Gastrocnemius medialis (tissue), 4 donors: ENCODE measurements at regions not wholly inside any gene's neighbourhood (a gene's known extent, or its start where the extent isn't known, plus 50 kb on each side); places are given as distances from the start of the nearest gene placed in this dataset.
A peak's percentile ranks its signal among the peaks of the same experiment; 100 is the strongest.

Source experiments
- ATAC-seq, 2 donors: fragments of 150-250 bp; one replicate each; pipeline ENCODE4 v1.9.1; 2016
- DNase-seq, 2 donors: peaks; one replicate each; pipeline ENCODE4 v3.0.0-alpha.2; 2019
- H3K27ac ChIP-seq, 4 donors: fragments of 200-600 bp; sonication (generic); 1 replicate in 1 of 4; 2 replicates in 3 of 4; pipeline ENCODE4 v1.5.1; 2016 to 2018; ENCODE audit warnings: mild to moderate bottlenecking in 2 of 4, moderate library complexity in 1 of 4
- H3K27me3 ChIP-seq, 3 donors: fragments of 200-600 bp; sonication (generic) in 2 of 3; 1 replicate in 1 of 3; 2 replicates in 2 of 3; pipeline versions ENCODE4 v1.5.1 to v1.6.0; 2016 to 2019; ENCODE audit warnings: mild to moderate bottlenecking in 1 of 3, moderate library complexity in 1 of 3
- H3K36me3 ChIP-seq, 2 donors: fragments of 200-600 bp; sonication (generic) in 1 of 2; one replicate each; pipeline ENCODE4 v1.5.1; 2017 to 2018
- H3K4me1 ChIP-seq, 2 donors: fragments of 200-600 bp; sonication (generic) in 1 of 2; one replicate each; pipeline ENCODE4 v1.5.1; 2016 to 2017; ENCODE audit warnings: mild to moderate bottlenecking in 2 of 2
- H3K4me3 ChIP-seq, 4 donors: fragments of 200-600 bp; sonication (generic) in 3 of 4; 1 replicate in 1 of 4; 2 replicates in 3 of 4; pipeline ENCODE4 v1.5.1; 2016 to 2019; ENCODE audit warnings: mild to moderate bottlenecking in 2 of 4
- H3K9me3 ChIP-seq, 3 donors: fragments of 200-600 bp; sonication (generic) in 2 of 3; 1 replicate in 1 of 3; 2 replicates in 2 of 3; pipeline ENCODE4 v1.5.1; 2016 to 2019
- POLR2A ChIP-seq, 2 donors: fragments of 450-650 bp; IDR thresholded peaks; one replicate each; pipeline ENCODE4 v1.6.1; 2017; ENCODE audit warnings: antibody characterized with exemption in 2 of 2, mild to moderate bottlenecking in 2 of 2, moderate library complexity in 2 of 2
- in situ Hi-C, 4 donors: fragments of 200-750 bp; cut with MboI; loops; one replicate each; pipeline versions ENCODE4 v1.15.0 to v1.8.0; 2017; ENCODE audit warnings: low sequenced_read_pairs in 4 of 4
- intact Hi-C: fragments of 100-400 bp; cut with DNase I; formaldehyde crosslinking; loops from one replicate; pipeline ENCODE4 v1.15.1; 2023; ENCODE audit warnings: low total_unique reads
- TF ChIP-seq, protein P1 (sequence below), 5 experiments: fragments of 450-650 bp in 3 of 5; fragments of 200-600 bp in 2 of 5; sonication (generic) in 2 of 5; IDR thresholded peaks in 4 of 5; conservative IDR thresholded peaks in 1 of 5; 1 replicate in 4 of 5; 2 replicates in 1 of 5; pipeline ENCODE4 v1.5.1; 2016 to 2019; ENCODE audit warnings: antibody characterized with exemption in 5 of 5, mild to moderate bottlenecking in 3 of 5, moderate library complexity in 3 of 5

DNA sequence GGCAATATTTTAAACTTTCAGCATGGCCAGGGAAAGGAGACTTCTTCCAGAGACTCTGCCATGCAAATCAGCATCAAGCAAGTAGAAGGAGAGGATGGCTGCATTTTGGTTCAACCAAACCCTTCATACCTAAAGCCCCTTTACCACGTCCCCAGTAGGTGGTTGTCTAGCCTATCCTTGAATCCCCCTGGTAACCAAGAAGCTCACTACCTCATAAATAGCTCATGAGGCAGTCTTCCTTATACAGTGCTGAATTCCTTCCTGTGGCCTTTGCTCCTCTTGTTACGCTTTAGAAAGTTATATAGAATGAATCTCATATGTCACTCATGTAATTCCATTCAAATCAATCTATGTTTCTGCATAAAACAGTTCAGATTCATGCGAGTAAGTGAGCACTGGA lies 289.5 kb upstream of the SLC30A5 start:
- Histone ChIP-seq H3K27me3 (no peaks in the 10 kb centered on the region), H3K36me3 (no peaks in the 10 kb centered on the region), H3K9me3 (no peaks in the 10 kb centered on the region), H3K4me1 (peaks cover 33 to 35% of the 10 kb centered on the region in 2 donors), H3K27ac (peak overlapping the region; percentile 67 to 83 (median 74)), H3K4me3 (no peak overlapping the region)
- DNase-seq, result no peak
- intact Hi-C loops, result loop anchor here (5.0 kb wide), 1 partner anchor 517 kb away; no protein-coding TSS in a partner anchor
- peak; percentile 3 to 29 for ATAC-seq
- TF ChIP-seq, protein P1, sequence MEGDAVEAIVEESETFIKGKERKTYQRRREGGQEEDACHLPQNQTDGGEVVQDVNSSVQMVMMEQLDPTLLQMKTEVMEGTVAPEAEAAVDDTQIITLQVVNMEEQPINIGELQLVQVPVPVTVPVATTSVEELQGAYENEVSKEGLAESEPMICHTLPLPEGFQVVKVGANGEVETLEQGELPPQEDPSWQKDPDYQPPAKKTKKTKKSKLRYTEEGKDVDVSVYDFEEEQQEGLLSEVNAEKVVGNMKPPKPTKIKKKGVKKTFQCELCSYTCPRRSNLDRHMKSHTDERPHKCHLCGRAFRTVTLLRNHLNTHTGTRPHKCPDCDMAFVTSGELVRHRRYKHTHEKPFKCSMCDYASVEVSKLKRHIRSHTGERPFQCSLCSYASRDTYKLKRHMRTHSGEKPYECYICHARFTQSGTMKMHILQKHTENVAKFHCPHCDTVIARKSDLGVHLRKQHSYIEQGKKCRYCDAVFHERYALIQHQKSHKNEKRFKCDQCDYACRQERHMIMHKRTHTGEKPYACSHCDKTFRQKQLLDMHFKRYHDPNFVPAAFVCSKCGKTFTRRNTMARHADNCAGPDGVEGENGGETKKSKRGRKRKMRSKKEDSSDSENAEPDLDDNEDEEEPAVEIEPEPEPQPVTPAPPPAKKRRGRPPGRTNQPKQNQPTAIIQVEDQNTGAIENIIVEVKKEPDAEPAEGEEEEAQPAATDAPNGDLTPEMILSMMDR (IDR thresholded peaks at IDR 0.05 in 4 of 5, conservative IDR thresholded peaks at IDR 0.05 in 1 of 5), result no peak
- no peak for TF ChIP-seq POLR2A (IDR thresholded peaks at IDR 0.05)
- in situ Hi-C loops, result no loop called here

DNA sequence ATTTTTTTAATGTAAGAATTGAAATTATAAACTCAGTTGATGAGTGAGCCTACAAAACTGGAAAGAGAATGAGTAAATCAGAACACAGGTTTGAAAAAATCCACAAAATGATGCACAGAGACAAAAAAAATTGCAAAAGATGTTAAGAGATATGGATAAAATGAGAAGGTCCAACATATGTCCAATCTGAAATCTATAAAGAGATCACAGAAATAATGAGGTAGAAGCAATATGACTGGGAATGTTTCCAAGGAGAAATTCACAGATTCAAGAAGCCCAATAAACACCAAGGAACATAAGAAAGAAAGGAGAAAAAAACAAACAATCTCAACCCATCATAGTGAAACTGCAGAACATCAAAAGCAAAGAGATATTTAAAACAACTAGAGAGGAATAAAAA lies 288.4 kb upstream of the SLC30A5 start:
- intact Hi-C loops, result no loop called here
- Histone ChIP-seq H3K4me1 (peaks cover 31 to 34% of the 10 kb centered on the region in 2 donors), H3K36me3 (no peaks in the 10 kb centered on the region), H3K9me3 (no peaks in the 10 kb centered on the region), H3K4me3 (no peak overlapping the region), H3K27ac (no peak overlapping the region), H3K27me3 (no peaks in the 10 kb centered on the region)
- ATAC-seq, result no peak
- no peak for DNase-seq
- in situ Hi-C loops, result no loop called here
- TF ChIP-seq, protein P1 (IDR thresholded peaks at IDR 0.05 in 4 of 5, conservative IDR thresholded peaks at IDR 0.05 in 1 of 5), result no peak
- TF ChIP-seq POLR2A (IDR thresholded peaks at IDR 0.05), result no peak

DNA sequence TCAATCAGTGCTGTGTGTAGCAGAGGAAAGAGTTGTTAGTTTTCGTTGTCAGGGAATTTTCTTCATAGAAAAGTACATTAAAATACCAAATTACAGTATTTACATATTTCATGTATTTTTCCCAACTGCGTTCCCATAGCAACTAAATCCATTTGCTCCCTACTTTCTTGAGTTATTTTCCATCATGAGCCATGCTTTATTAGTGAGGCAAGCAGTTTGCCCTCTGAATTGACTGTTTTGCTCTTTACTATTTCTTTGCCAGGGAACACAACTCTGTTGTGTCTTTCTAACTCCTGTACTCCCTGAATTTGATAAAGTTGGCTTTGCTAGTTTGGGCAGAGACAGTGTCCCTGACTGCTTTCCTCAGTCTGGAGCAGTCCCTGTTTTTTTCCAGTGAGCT lies 276.2 kb upstream of the SLC30A5 start:
- Histone ChIP-seq H3K9me3 (no peaks in the 10 kb centered on the region), H3K4me3 (no peak overlapping the region), H3K27ac (no peak overlapping the region), H3K4me1 (peaks cover 9% of the 10 kb centered on the region in 2 donors), H3K27me3 (no peaks in the 10 kb centered on the region), H3K36me3 (no peaks in the 10 kb centered on the region)
- no peak for DNase-seq
- intact Hi-C loops (no loop called here), in situ Hi-C loops (no loop called here)
- TF ChIP-seq POLR2A (IDR thresholded peaks at IDR 0.05), result no peak
- TF ChIP-seq, protein P1 (IDR thresholded peaks at IDR 0.05 in 4 of 5, conservative IDR thresholded peaks at IDR 0.05 in 1 of 5), result no peak
- no peak for ATAC-seq

DNA sequence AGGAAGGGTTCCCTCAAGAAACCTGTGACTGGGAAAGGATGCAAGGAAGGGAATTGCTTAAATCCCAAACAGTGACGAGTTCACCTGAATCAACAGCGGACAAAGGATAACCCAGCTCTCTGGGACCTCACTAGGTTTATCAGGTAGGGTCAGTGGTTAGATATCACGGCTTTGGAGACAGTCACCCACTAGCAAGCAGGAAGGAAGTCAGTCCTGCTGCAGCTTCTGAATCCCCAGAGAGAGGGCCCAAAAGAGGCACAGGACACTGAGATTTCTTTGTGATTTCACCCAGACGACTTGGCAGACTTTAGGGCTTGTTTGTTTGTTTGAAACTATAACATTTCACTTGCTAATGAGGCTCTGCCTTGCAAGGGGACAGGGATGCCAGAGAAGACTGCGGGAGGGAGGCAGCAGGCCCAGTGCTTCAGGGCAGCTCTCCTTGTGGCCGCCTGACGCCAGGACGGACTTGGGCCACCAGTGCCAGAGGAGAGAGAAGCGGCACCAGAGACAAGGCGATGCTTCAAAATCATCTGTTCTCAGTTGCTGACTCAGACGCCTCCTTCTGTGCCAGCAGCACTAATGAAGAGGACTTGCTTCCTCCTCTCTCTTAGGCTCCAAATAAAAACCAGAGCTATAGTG lies 275.6 kb upstream of the SLC30A5 start:
- TF ChIP-seq, protein P1 (IDR thresholded peaks at IDR 0.05 in 4 of 5, conservative IDR thresholded peaks at IDR 0.05 in 1 of 5), result no peak
- no peak for TF ChIP-seq POLR2A (IDR thresholded peaks at IDR 0.05)
- in situ Hi-C loops (no loop called here), intact Hi-C loops (no loop called here)
- ATAC-seq, result peak in 1 of 2 donors; percentile 55
- Histone ChIP-seq H3K36me3 (no peaks in the 10 kb centered on the region), H3K27ac (peak overlapping the region in 1 of 4 donors; percentile 36), H3K4me3 (no peak overlapping the region), H3K27me3 (no peaks in the 10 kb centered on the region), H3K4me1 (peaks cover 9% of the 10 kb centered on the region in 2 donors), H3K9me3 (no peaks in the 10 kb centered on the region)
- DNase-seq, result no peak

DNA sequence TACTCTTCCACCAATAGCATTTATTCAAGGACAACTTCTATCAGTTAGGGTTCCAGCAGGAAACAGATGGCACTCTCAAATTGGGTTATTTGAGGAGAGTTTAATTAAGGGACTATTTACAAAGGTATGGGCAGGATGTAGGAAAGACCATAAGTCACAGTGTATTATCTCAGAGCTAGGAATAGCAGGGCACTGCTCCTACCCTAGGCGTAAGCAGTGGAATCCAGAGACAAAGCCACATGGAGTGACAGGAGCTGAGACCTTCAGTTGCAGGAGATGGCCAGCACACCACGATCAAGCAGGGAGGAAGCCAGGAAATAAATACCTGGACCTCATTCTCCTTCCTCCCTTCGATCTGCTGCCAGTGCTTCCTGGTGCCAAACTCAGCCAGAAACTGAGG lies 274.9 kb upstream of the SLC30A5 start:
- Histone ChIP-seq H3K9me3 (no peaks in the 10 kb centered on the region), H3K4me3 (no peak overlapping the region), H3K27ac (peak overlapping the region in 2 of 4 donors; percentile 26 to 36), H3K4me1 (peaks cover 9% of the 10 kb centered on the region in 2 donors), H3K27me3 (no peaks in the 10 kb centered on the region), H3K36me3 (no peaks in the 10 kb centered on the region)
- ATAC-seq (no peak), DNase-seq (no peak)
- TF ChIP-seq, protein P1 (IDR thresholded peaks at IDR 0.05 in 4 of 5, conservative IDR thresholded peaks at IDR 0.05 in 1 of 5), result no peak
- TF ChIP-seq POLR2A (IDR thresholded peaks at IDR 0.05), result no peak
- intact Hi-C loops (no loop called here), in situ Hi-C loops (no loop called here)
